ENCODE measurements at regions not wholly inside any gene's neighbourhood (a gene's known extent, or its start where the extent isn't known, plus 50 kb on each side); places are given as distances from the start of the nearest gene placed in this dataset.

DNA sequence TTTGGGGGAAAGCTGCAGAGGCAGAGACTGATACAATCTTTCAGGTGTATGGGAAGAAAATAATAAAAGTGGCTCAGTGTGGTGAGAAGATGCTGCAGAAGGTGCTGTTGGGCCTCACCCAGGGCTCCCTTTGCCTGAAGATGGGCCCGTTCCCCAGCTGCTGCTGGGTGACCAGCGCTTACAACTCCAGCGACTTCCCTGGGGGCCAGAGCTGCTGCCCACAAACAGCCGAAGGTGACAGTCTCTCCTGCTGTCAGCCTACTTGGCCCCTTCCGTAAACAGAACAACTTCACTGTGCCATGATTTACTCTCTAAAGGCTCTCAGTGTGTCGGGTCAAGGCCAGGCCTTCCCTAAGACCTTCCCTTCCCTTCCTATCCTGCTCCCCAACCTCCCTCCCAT lies 93.6 kb upstream of the PCBD1 start:
- Histone ChIP-seq H4K8ac (ENCODE audit: low read depth in 2 of 2, low read length in 2 of 2) (no peak overlapping the region), H2AK9ac (replicated peaks; ENCODE audit: low read depth, low read length, poor library complexity) (no peak overlapping the region), H2BK15ac (ENCODE audit: low read depth, low read length) (no peak overlapping the region), H3K4me3 (ENCODE audit: insufficient read depth, low read depth, low read length) (no peak overlapping the region), H3K4me1 (ENCODE audit: control insufficient read depth, insufficient read depth, low read length) (no peaks in the 10 kb centered on the region), H2AFZ (replicated peaks; ENCODE audit: low read length, poor library complexity) (peak overlapping the region; percentile 17), H3K18ac (ENCODE audit: low read depth, low read length) (no peak overlapping the region), H2BK5ac (ENCODE audit: low read depth, low read length, poor library complexity, severe bottlenecking) (no peak overlapping the region), H4K20me1 (ENCODE audit: insufficient read depth, low read length) (no peaks in the 10 kb centered on the region), H2BK120ac (ENCODE audit: low read depth, low read length) (no peak overlapping the region), H3K9me3 (ENCODE audit: control insufficient read depth, insufficient read depth, low read length) (no peaks in the 10 kb centered on the region; the same call in 1 of the 2 replicates), H3K9me1 (ENCODE audit: insufficient read depth, low read length) (no peaks in the 10 kb centered on the region), H3K79me1 (ENCODE audit: low read depth in 1 of 2, low read length in 2 of 2) (no peaks in the 10 kb centered on the region), H2AK5ac (ENCODE audit: low read depth, low read length) (no peak overlapping the region), H4K91ac (ENCODE audit: insufficient read depth, low read depth, low read length) (no peak overlapping the region), H3K4me2 (ENCODE audit: low read depth, low read length) (no peak overlapping the region), H3K56ac (ENCODE audit: extremely low read depth, insufficient read depth, low read length) (no peak overlapping the region), H3K14ac (replicated peaks; ENCODE audit: low read depth, low read length) (no peak overlapping the region), H3K23ac (ENCODE audit: low read depth, low read length) (no peak overlapping the region), H2BK20ac (ENCODE audit: low read depth, low read length) (no peak overlapping the region), H4K5ac (ENCODE audit: low read depth, low read length) (no peak overlapping the region), H3K27me3 (ENCODE audit: control insufficient read depth, insufficient read depth, low read length) (peaks cover 41% of the 10 kb centered on the region), H3K27ac (ENCODE audit: insufficient read depth, low read length) (no peak overlapping the region), H3K9ac (ENCODE audit: low read depth, low read length) (no peak overlapping the region), H3K4ac (ENCODE audit: low read depth, low read length) (no peak overlapping the region), H3K36me3 (ENCODE audit: control insufficient read depth, insufficient read depth, low read length) (no peaks in the 10 kb centered on the region)
- dilution Hi-C loops (cut with HindIII; ENCODE audit: low sequenced_read_pairs, unreplicated experiment) (no loop called here), in situ Hi-C loops (cut with MboI; ENCODE audit: low sequenced_read_pairs) (no loop called here), intact Hi-C loops (cut with micrococcal nuclease) (no loop called here)
- ATAC-seq (ENCODE audit: low read depth) (no peak), DNase-seq (no peak)
- WGBS, 2 experiments (ENCODE audit: extremely low coverage in 2 of 2, insufficient read length in 1 of 2): 60% methylated on average over 3 of the region's 6 CpGs; no CpG with 5 or more reads in 1 of the 2 experiments
- CTCF ChIA-PET: no interaction called here
- POLR2A ChIA-PET (ENCODE audit: unreplicated experiment): no interaction called here
- BruUV-seq (replicated peaks): no TSS peak
- no peak for TF ChIP-seq RAD21 (IDR thresholded peaks at IDR 0.05; ENCODE audit: low read length)
- no peak for TF ChIP-seq CEBPB (IDR thresholded peaks at IDR 0.05; ENCODE audit: low read depth, low read length)
- TF ChIP-seq MAFK (IDR thresholded peaks at IDR 0.05; ENCODE audit: low read depth, low read length): no peak
- TF ChIP-seq RCOR1 (IDR thresholded peaks at IDR 0.05; ENCODE audit: insufficient replicate concordance, low read length): no peak
- TF ChIP-seq, protein P1, sequence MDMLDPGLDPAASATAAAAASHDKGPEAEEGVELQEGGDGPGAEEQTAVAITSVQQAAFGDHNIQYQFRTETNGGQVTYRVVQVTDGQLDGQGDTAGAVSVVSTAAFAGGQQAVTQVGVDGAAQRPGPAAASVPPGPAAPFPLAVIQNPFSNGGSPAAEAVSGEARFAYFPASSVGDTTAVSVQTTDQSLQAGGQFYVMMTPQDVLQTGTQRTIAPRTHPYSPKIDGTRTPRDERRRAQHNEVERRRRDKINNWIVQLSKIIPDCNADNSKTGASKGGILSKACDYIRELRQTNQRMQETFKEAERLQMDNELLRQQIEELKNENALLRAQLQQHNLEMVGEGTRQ (IDR thresholded peaks at IDR 0.05; ENCODE audit: low read depth, low read length): no peak
- TF ChIP-seq MAZ (IDR thresholded peaks at IDR 0.05; ENCODE audit: borderline replicate concordance, low read depth, low read length): no peak
- TF ChIP-seq NFE2L2 (IDR thresholded peaks at IDR 0.05; ENCODE audit: low read depth, low read length): no peak
- no peak for TF ChIP-seq MXI1 (IDR thresholded peaks at IDR 0.05; ENCODE audit: borderline replicate concordance, low read depth, low read length)
- TF ChIP-seq, protein P2, sequence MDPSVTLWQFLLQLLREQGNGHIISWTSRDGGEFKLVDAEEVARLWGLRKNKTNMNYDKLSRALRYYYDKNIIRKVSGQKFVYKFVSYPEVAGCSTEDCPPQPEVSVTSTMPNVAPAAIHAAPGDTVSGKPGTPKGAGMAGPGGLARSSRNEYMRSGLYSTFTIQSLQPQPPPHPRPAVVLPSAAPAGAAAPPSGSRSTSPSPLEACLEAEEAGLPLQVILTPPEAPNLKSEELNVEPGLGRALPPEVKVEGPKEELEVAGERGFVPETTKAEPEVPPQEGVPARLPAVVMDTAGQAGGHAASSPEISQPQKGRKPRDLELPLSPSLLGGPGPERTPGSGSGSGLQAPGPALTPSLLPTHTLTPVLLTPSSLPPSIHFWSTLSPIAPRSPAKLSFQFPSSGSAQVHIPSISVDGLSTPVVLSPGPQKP (IDR thresholded peaks at IDR 0.05; ENCODE audit: borderline replicate concordance, low read depth, low read length): no peak
- TF ChIP-seq POLR2A (IDR thresholded peaks at IDR 0.05; ENCODE audit: low read depth, low read length): no peak
- TF ChIP-seq RFX5 (IDR thresholded peaks at IDR 0.05; ENCODE audit: low read depth, low read length): no peak
- TF ChIP-seq CTCF (conservative IDR thresholded peaks at IDR 0.05; ENCODE audit: low read depth, low read length): no peak
- no peak for TF ChIP-seq FOS (IDR thresholded peaks at IDR 0.05; ENCODE audit: low read depth, low read length)
- no peak for TF ChIP-seq SMC3 (IDR thresholded peaks at IDR 0.05; ENCODE audit: low read depth, low read length)
- TF ChIP-seq CHD1 (IDR thresholded peaks at IDR 0.05; ENCODE audit: low read depth, low read length): no peak
- no peak for TF ChIP-seq BHLHE40 (IDR thresholded peaks at IDR 0.05; ENCODE audit: low read depth, low read length)

Measured in IMR-90 (cell line).